NCI-H510A treated with DMSO at 0.1 percent for 48 hours (cell line): ENCODE measurements at regions not wholly inside any gene's neighbourhood (a gene's known extent, or its start where the extent isn't known, plus 50 kb on each side); places are given as distances from the start of the nearest gene placed in this dataset.

Source experiments
- DNase-seq: peaks from one replicate; lab custom pipeline; 2025; lab: John Stamatoyannopoulos, UW

DNA sequence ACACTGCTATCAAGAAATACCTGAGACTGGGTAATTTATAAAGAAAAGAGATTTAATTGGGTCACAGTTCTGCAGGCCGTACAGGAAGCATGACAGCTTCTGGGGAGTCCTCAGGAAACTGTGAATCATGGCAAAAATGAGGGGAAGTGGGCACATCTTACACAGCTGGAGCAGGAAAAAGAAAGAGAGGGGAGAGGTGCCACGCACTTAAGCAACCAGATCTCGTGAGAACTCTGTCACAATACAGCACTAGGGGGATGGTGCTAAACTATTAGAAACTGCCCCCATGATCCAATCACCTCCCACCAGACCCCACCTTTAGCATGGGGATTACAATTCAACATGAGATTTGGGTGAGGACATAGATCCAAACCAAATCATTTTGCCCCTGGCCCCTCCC is 105.5 kb upstream of the CPLX2 start:
- DNase-seq, result no peak

DNA sequence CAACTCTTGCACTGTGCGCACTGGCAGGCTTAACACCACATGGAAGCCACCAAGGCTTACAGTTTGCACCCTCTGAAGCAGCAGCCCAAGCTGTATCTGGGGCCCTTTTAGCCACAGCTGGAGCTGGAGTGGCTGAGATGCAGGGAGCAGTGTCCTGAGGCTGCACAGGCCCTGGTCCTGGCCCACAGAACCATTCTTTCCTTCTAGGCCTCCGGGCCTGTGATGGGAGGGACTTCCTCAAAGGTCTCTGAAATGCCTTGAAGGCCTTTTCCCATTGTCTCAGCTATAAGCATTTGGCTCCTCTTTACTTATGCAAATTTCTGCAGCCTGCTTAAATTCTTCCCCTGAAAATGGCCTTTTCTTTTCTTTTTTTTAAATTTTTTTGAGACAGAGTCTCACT is 104.4 kb upstream of the CPLX2 start:
- no peak for DNase-seq

DNA sequence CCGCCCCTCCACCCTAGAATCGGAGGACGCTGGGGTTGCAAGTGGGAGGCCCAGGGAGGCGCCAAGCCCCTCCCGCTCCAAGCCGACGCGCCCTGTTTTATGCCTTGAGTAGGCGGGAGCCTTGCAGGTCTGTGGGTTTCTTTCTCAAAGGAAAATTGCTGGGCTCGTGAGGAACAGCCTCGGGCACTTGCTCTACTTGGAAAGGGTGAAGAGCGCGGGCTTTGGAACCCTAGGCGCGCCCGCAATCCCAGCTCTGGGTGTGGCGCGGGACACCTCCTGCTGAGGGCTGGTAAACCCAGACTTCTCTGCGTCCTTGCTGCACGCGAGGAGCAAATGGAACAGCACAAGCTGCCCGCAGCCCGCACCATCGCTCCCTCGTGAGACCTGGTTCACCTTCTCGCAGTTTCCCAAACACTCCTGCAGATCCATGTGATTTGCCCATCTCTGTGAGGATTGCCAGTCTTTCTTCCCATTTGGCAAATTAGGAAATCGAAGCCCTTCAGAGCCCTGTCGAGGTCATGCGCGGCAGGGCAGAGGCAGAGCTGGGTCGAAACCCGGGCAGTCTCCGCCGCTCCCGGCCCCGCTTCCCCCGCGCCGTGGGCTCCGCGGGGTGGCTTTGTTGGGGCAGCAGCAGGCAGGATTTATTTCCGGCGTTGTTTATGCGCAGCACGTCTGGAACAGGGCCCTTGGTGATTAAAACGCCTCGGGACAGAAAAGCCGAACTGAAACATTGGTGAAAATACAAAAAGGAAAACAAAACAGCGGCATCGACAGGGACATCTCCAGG is 98.4 kb upstream of the CPLX2 start:
- no peak for DNase-seq

DNA sequence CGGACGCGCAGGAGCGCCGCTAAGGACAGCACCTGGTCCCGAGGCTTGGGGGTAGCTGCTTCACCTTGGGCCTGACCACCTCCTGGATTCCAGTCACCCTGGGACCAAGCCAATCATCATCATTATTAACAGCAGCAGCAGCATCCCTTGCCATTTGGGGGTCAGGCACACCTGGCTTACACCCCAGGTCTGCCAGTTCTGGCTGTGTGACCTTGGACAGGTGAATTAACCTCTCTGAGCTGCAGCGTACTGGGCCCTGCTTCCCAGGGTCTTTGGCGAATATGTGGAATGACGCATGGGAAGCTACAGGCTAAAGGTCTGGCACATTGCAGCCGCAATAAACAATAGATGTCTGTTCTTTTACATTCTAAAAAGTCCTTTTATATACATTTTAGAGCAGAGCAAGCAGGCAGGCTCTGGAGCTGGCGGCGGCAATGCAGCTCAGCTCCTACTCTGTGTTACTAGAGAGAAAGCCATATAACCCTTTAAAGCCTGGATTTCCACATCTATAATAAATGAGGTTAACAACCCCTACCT is 97.8 kb upstream of the CPLX2 start:
- DNase-seq, result no peak

DNA sequence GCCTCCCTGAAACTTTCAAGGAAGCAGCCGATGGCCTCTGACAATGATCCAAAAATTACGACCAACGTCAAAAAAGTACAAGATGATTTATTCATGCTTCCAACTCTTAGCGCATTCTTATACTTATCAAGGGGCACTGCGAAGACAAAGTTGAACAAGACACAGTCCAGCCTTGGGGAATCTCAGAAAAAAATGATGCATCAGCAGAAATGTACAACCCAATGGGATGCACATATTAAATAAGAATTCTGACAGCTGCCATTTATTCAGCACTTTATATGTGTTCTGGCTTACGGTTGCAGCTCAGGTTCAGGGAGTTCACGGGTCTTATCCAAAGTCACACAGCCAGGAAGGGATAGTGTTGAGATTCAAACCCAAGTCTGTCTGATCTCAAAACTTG is 96.0 kb upstream of the CPLX2 start:
- DNase-seq, result no peak

DNA sequence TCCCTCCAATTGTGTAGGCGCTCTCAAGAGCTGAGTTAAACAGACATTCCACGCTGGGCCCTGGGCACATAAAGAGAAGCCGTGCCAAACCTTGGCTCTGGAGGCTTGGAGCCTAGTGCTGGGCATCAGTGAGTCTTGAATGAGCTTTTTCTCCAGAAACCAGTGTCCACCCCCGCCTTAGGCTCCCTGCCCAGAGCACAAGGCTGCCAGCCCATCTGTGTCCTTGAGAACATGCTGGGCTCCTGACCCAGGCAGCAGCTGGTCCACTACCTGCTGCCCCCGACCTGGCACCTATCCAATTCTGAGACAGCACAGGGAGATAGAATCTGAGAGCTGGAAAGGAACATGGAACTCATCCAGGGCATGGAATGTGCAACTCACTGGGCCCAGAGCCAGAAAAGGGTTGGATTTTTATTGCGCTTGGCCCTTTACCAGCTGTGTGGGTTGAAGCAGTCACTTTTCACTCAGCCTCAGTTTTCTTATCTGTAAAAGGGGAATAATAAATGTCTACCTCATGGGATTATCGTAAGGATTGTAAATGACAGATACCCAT is 92.4 kb upstream of the CPLX2 start:
- DNase-seq, result peak; percentile 4

DNA sequence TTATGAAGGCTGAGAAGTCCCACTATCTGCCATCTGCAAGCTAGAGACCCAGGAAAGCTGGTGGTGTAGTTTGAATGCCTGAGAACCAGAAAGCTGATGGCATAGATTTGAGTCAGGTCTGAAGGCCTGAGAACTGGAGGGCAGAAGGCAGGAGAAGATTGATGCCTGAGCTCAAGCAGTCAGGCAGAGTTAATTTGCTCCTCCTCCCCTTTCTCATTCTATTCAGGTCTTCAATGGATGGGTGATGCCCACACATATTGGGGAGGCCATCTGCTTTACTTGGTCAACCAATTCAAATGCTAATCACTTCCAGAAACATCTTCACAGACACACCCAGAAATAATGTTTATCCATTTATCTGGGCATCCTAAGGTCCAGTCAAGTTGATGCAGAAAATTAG is 87.6 kb upstream of the CPLX2 start:
- no peak for DNase-seq

DNA sequence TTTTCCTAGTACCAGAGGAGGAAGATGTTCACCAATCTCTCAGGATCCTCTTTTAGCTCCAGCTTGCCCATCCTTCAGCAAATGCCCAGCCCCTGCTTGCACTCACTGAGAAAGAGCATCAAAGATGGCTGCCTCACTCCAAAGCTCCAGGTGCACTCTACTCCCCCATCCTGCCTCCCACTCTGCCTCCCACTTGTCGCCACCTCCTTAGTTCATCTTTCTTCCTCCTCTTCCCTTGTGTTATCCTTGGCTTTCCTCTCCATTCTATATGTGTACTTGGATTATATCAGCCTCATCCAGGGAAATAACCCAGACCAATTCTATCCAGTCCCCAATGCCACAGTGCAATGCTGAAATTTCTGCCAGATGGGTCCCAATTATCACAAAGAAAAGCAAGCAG is 87.1 kb upstream of the CPLX2 start:
- DNase-seq, result no peak

DNA sequence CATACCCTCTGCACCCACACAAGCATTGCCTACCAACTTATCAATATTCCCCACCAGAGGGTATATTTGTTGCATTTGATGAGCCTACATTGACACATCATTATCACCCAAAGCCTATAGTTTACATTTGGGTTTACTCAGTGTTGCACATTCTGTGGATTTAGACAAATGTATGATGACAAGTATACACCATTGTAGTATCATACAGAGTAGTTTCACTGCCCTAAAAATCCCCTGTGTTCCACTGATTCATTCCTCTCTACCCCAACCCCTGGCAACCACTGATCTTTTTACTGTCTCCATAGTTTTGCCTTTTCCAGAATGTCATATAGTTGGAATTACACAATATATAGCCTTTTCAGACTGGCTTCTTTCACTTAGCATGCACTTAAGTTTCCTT is 85.7 kb upstream of the CPLX2 start:
- DNase-seq, result no peak

DNA sequence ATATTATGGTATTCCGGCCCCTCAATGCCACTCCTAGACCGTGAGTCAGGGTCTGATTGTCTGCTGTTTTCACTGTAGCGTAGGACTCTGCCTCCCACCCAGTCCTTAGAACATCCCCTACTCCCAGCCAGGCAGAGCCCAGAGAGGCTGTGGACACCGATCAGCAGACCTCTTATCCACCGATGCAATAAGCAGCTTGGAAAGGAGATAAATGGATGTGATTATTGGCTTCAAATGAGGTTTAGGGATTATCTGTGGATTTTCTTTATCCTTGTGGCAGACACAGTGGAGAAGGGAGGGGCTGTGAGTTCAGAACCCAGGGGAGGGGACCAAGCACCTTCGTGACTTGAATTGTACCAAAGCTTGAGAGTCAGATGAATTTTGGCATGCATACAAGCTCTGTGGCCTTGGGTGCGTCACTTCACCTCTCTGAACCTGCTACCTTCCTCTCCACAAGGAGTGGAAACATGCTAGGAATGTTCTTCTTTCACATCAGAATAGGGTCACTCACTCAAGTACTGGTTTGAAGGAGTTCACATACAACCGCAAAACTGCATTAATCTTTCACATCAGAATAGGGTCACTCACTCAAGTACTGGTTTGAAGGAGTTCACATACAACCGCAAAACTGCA is 83.1 kb upstream of the CPLX2 start:
- no peak for DNase-seq

DNA sequence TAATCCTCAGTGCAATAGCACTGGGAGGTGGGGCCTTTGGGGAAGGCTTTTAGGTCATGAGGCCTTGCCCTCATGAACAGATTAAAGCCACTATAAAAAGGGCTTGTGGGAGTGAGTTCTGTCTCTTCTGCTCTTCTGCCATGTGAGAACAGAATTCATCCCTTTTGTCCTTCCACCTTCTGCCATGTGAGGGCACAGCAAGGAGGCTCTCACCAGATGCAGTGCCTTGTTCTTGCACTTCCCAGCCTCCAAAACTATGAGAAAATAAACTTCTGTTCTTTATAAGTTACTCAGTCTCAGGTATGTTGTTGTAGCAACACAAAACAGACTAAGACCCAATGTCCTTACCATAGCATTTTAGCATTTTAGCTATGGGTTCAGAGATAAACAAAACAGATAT is 81.7 kb upstream of the CPLX2 start:
- no peak for DNase-seq

DNA sequence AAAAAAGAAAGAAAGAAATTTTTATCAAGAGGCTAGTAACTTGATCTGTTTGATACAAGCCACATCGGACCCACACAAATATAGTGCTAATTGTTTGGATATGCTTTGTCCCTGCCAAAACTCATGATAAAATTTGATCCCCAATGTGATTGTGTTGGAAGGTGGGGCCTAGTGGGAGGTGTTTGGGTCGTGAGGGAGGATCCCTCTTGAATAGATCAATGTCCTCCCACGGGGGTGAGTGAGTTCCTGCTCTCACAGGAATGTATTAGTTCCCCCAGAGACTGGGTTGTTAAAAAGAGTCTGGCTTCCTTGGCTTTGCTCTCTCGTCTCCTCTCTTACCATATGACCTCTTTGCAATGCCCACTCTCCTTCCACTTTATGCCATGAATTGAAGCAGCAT is 80.6 kb upstream of the CPLX2 start:
- no peak for DNase-seq

DNA sequence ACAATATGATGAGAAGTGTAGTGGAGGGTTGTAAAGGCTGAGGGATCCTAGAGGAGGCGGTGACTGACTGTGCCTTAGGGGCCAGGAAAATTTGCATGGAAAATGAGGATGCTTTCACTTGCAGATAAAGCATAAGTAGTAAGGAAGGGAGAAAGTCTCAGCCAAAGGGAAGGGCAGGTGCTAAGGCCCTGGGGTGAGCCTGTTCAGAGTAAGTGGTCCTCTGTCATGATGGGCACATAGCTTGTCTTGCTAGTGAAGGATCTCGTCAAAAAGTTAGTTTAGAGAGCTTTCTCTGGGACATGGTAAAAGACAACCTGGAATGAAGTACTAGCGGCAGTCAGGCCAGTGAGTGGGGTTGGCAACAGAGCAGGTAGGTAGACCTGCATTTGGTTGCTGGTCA is 75.4 kb upstream of the CPLX2 start:
- DNase-seq, result peak; percentile 19

DNA sequence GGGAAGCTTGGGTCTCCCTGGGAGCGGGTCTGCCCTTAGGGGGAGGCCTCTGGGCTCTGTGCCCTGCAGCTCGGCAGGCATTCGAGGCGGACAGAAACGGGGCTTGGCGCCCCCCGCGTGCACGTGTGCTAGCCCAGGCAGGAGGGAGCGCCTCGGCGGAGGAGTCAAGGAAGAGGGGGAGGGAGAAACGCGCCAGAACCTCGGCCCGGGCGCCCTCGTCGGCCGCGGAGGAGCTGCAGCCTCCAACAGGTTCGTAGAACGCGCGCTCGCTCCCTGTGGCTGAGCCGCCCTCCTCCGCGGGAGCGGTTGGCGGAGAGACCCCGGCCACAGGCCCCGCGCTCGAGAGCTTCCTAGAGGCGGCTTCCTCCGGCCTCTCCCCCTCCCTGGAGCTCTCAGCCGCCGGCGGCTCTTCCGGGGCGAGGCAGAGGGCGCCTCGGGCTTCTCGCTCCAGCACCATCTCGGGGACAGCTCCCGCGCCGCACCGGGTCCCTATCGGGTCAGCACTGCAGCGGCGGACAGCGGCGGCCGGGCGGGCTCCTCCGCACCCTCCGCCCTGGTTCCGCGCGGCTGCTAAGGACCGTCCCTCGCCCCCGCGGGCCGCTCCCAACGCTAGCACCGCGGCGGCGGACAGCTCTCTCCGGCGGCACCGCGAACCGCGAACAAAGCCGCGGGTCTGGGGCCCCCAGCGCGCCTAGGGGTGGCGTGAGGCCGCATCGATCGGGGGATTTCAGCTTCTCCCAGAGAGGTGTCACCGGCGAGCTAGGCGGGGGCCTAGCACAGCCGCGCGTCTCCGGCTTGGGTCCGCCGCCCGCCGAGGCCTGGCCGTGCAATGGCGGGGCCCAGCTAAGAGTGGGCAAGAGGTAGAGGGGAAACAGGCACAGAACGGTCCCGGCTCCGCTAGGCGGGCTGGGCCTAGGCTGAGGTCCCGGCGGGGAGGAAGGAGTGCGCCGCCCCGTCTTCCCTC is 74.6 kb upstream of the CPLX2 start:
- DNase-seq, result peak; percentile 52

DNA sequence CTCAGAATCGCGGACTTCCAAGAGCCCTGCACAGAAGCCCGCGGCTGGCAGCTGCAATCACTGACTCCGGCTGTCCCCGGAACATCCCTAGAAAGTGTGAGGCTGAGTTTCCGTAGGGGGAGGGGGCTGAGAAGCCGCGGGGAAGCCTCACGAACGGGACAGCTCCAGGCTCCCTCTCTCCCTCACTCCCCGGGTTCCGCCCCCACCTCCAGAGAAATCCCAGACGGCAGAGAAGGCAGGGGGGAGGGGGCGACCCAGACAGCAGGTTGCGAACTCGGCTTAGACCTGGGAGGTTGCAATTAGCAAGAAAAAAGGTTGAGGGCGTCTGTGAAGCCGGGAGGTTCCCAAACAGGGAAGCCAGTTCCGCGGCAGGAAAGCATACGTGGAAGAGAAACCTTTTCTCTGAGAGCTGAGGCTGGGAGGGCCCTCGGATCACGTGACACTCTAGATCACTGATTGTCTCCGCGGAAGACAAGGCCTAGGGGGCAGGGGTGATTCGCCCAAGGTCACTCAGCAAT is 73.8 kb upstream of the CPLX2 start:
- peak; percentile 68 for DNase-seq

DNA sequence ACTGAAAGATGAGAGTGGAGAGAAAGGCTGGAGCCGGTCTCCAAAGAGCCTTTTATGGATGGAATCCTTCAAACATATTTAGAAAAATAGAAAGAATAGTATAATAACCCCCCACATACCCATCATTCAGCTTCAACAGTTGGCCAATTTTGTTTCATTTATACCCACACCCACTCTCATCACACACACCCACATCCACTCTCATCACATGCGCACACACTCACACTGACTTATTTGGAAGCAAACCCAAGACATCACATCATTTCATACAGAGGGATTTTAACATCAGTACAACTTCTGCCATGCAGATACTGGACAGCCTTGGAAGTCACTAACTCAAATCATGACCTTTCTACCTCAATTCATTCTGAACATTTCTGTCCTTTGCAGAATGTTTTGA is 72.8 kb upstream of the CPLX2 start:
- no peak for DNase-seq

DNA sequence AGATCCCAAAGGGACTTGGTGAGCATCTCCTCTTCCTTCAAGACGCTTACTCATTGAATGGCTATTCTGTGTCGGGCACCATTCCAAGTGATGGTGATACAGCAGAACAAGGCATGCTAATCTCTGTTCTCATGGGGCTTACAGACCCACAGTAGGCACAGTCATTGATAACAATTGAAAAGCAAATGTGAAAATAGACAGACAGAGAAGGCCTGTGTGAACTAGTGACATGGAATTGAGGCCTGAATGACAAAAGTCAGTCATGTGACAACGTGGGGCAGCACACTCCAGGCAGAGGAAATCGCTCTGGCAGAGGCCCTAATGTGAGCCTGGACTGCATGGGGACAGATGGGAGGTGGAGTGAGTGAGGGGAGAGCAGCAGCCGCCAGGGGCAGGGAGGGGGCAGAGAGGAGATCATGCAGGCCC is 70.7 kb upstream of the CPLX2 start:
- DNase-seq, result no peak

DNA sequence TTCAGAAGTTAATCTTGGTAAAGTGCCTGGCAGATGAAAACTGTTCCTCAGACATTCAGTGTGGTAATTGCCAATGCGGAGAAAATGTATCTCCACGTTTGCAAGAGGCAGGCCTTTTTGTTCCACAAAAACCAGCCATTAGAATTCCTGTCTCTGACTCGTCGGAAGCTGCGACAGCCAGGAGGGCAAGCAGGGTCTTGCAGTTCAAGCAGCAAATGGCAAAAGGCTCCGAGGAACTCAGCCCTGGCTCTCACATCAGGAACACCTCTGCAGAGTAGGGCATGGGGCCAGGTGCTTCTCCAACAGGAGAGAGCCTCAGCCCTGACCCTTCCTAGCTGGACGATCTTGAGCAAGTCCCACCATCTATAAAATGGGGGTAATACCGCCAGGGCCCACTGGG is 69.0 kb upstream of the CPLX2 start:
- DNase-seq, result no peak

DNA sequence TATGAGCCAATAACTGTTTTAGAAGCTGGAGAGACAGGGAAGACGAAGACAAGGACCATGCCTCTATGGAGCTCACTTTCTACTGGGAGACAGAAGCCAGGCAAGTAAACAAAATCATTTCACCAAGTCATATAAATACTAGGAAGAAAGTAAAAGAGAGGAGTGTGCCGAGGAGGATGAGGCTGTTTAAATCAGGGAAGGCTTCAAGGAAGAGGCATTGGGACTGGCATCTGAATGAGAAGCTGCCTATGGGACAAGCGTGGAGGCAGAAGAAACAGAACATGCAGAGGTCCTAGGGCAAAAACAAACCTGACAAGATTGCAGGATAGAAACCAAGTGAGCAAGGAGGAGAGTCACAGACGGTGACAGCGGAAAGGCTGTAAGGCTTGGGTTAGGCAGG is 68.1 kb upstream of the CPLX2 start:
- DNase-seq, result no peak

DNA sequence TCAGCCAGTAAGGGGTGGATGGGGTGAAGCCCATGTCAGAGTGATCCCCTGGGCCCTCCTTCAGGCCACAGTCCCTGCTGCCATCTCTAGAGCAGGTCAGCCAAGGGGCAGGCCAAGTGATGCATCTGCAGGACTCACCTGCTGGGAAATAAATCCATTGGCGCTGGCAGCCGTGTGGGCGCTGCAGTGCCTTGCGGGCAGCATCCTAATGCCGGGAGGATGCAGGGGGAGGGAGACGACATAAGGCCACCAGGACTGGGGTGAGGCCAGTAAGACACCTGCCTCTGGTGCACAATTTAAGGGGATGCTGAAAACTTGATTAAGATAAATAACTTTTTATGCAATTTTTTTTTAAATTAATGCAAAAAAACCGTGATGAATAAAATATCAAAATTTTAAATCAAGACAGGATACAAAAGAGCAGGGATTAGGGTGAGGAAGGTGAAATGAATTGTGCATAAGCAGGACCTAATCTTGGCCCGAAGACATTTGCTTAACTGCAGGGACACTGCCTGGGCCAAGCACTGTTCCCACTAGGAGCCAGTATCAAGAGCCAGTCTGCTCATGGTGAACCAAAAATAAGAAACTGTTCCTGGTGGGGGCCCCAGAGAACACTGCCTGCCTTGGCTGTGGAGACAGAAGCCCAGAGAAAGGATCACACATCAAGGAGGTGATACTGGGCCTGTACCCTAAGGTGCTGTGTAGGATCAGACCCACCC is 67.5 kb upstream of the CPLX2 start:
- no peak for DNase-seq
